CD14-positive monocyte (primary cell): ENCODE measurements at regions not wholly inside any gene's neighbourhood (a gene's known extent, or its start where the extent isn't known, plus 50 kb on each side); places are given as distances from the start of the nearest gene placed in this dataset.

Experiments used
- DNase-seq, 3 donors: peaks; one replicate each; pipeline ENCODE4 v3.0.0-alpha.2; 2011 to 2022
- H2AFZ ChIP-seq: 2 replicates; pipeline ENCODE4 v1.6.0; 2012; ENCODE audit warnings: mild to moderate bottlenecking, low read depth, low read length, inconsistent platforms; ENCODE audit not compliant: insufficient read depth, poor library complexity, severe bottlenecking
- H3K27ac ChIP-seq, 2 donors: 1 replicate in 1 of 2; 2 replicates in 1 of 2; pipeline ENCODE4 v1.5.1; 2012 to 2013; ENCODE audit warnings: low read length in 2 of 2, control low read depth in 1 of 2, inconsistent platforms in 1 of 2, low read depth in 1 of 2, mild to moderate bottlenecking in 1 of 2
- H3K27me3 ChIP-seq, 2 donors: one replicate each; pipeline versions ENCODE4 v1.6.0 to v1.6.1; 2011 to 2013; ENCODE audit warnings: low read length in 2 of 2; ENCODE audit not compliant: control insufficient read depth in 2 of 2, insufficient read depth in 2 of 2
- H3K36me3 ChIP-seq, 2 donors: replicated peaks in 1 of 2; 1 replicate in 1 of 2; 2 replicates in 1 of 2; pipeline versions ENCODE4 v1.5.1 to v1.6.1; 2012 to 2013; ENCODE audit warnings: low read length in 2 of 2, control low read depth in 1 of 2, inconsistent platforms in 1 of 2, mild to moderate bottlenecking in 1 of 2; ENCODE audit not compliant: insufficient read depth in 2 of 2, control insufficient read depth in 1 of 2
- H3K4me1 ChIP-seq, 2 donors: 1 replicate in 1 of 2; 2 replicates in 1 of 2; pipeline versions ENCODE4 v1.5.1 to v1.6.1; 2012 to 2013; ENCODE audit warnings: low read length in 2 of 2, control low read depth in 1 of 2, inconsistent platforms in 1 of 2, mild to moderate bottlenecking in 1 of 2, moderate library complexity in 1 of 2; ENCODE audit not compliant: insufficient read depth in 2 of 2, control insufficient read depth in 1 of 2
- H3K4me2 ChIP-seq: replicated peaks from 2 replicates; pipeline ENCODE3; 2012; ENCODE audit warnings: low read length, moderate library complexity, mild to moderate bottlenecking; ENCODE audit not compliant: poor library complexity, severe bottlenecking; ENCODE audit errors: extremely low read depth
- H3K4me3 ChIP-seq, 3 experiments: fragments of 200-600 bp in 1 of 3; sonication (generic) in 1 of 3; replicated peaks in 1 of 3; 1 replicate in 2 of 3; 2 replicates in 1 of 3; pipeline ENCODE4 v1.5.1; 2011 to 2013; ENCODE audit warnings: low read length in 3 of 3, mild to moderate bottlenecking in 3 of 3, control low read depth in 2 of 3, low read depth in 2 of 3, inconsistent platforms in 1 of 3, moderate library complexity in 1 of 3
- H3K79me2 ChIP-seq: 2 replicates; pipeline ENCODE4 v1.6.0; 2012; ENCODE audit warnings: mild to moderate bottlenecking, control low read depth, inconsistent platforms, low read length, moderate library complexity; ENCODE audit not compliant: insufficient read depth
- H3K9ac ChIP-seq: 2 replicates; pipeline ENCODE4 v1.6.0; 2017; ENCODE audit warnings: low read length, mild to moderate bottlenecking; ENCODE audit not compliant: insufficient read depth, poor library complexity, severe bottlenecking
- H3K9me3 ChIP-seq, 2 donors: replicated peaks in 1 of 2; 1 replicate in 1 of 2; 2 replicates in 1 of 2; pipeline versions ENCODE4 v1.5.1 to v1.6.1; 2012 to 2013; ENCODE audit warnings: low read length in 2 of 2, control low read depth in 1 of 2; ENCODE audit not compliant: control insufficient read depth in 1 of 2, insufficient read depth in 1 of 2
- H4K20me1 ChIP-seq: 2 replicates; pipeline ENCODE4 v1.6.0; 2012; ENCODE audit warnings: mild to moderate bottlenecking, low read length, control low read depth, moderate library complexity; ENCODE audit not compliant: insufficient read depth
- H3K27ac Mint-ChIP-seq, 7 donors: one replicate each; pipeline ENCODE4 v1.8.0; 2020; ENCODE audit warnings: mild to moderate bottlenecking in 7 of 7, mixed read lengths in 7 of 7, moderate library complexity in 6 of 7, inconsistent platforms in 2 of 7
- H3K27me3 Mint-ChIP-seq, 3 donors: one replicate each; pipeline ENCODE4 v1.8.0; 2021 to 2022; ENCODE audit warnings: low read depth in 3 of 3, mild to moderate bottlenecking in 3 of 3, mixed read lengths in 3 of 3, moderate library complexity in 3 of 3, inconsistent platforms in 1 of 3
- H3K36me3 Mint-ChIP-seq, 2 donors: one replicate each; pipeline ENCODE4 v1.8.0; 2020; ENCODE audit warnings: mixed read lengths in 2 of 2, inconsistent platforms in 1 of 2, mild to moderate bottlenecking in 1 of 2
- H3K4me1 Mint-ChIP-seq: one replicate; pipeline ENCODE4 v1.8.0; 2020; ENCODE audit warnings: mild to moderate bottlenecking, mixed read lengths
- H3K4me3 Mint-ChIP-seq, 2 donors: one replicate each; pipeline ENCODE4 v1.8.0; 2020; ENCODE audit warnings: mild to moderate bottlenecking in 2 of 2, mixed read lengths in 2 of 2, moderate library complexity in 1 of 2
- H3K9me3 Mint-ChIP-seq, 7 donors: one replicate each; pipeline ENCODE4 v1.8.0; 2020 to 2022; ENCODE audit warnings: mixed read lengths in 7 of 7, mild to moderate bottlenecking in 6 of 7, moderate library complexity in 6 of 7, inconsistent platforms in 2 of 7
- WGBS: methylation state at CpG from one replicate; pipeline ENCODE4 v1.1.5; 2013; ENCODE audit warnings: missing lambda C conversion rate; ENCODE audit not compliant: insufficient coverage; 5-methylcytosine and 5-hydroxymethylcytosine counted together
- intact Hi-C, 2 donors: fragments of 100-400 bp; cut with micrococcal nuclease; formaldehyde crosslinking; loops; one replicate each; pipeline versions ENCODE4 v1.15.0 to v1.15.1; 2023
- TF ChIP-seq, protein P1 (sequence below): fragments of 200-600 bp; IDR thresholded peaks from one replicate; pipeline ENCODE4 v1.8.0; 2022; ENCODE audit warnings: antibody characterized with exemption, mild to moderate bottlenecking

DNA sequence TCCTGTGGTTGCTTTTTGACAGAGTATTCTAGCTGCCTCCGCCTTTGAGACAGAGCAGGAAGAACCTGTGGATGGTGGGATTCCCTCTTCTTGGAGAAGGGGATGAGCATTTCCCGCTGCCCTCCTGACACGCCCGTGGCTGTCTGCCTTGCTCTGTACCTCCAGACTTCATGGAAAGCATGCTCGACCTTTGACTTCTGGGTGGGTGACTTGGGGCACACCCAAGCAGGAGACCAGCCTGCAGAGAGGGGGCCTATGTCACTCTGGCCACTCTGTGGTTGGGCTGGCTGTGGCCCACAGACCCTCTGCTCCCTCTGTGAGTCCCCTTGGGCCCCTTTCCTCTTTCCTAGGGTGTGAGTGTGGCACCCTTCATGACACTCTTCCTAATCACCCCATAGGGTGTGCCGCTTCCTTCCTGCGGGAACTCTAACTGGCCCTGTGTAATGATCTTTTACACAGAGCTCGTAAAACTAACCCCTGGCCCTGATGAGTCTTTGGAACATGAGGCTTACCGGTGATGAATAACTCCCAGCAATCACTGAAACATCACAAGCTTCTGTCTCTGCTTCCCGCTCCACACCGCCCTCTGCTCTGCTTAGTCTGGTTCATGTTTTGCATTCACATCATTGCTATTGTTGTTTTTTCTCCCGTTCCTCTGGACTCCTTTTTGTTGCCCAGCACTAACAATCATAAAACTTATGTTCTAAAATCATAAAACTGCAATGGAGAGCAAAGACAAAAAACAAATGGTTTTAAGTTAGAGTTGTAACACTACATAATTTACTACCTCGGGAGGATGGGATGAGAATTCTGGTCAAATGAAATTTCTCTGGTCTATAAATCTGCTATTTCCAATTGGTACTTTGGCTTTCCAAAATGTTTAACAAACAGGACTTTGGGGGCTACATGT lies 101.1 kb downstream of the SH3YL1 start:
- Histone ChIP-seq H4K20me1 (no peaks in the 10 kb centered on the region), H3K4me2 (no peak overlapping the region), H3K9me3 (peaks cover 0 to 10% of the 10 kb centered on the region in 2 donors), H3K4me3 (no peak overlapping the region), H3K27ac (no peak overlapping the region), H3K9ac (no peak overlapping the region), H2AFZ (no peak overlapping the region), H3K36me3 (no peaks in the 10 kb centered on the region), H3K79me2 (no peaks in the 10 kb centered on the region), H3K4me1 (no peaks in the 10 kb centered on the region), H3K27me3 (no peaks in the 10 kb centered on the region)
- intact Hi-C loops = no loop called here
- TF ChIP-seq, protein P1, sequence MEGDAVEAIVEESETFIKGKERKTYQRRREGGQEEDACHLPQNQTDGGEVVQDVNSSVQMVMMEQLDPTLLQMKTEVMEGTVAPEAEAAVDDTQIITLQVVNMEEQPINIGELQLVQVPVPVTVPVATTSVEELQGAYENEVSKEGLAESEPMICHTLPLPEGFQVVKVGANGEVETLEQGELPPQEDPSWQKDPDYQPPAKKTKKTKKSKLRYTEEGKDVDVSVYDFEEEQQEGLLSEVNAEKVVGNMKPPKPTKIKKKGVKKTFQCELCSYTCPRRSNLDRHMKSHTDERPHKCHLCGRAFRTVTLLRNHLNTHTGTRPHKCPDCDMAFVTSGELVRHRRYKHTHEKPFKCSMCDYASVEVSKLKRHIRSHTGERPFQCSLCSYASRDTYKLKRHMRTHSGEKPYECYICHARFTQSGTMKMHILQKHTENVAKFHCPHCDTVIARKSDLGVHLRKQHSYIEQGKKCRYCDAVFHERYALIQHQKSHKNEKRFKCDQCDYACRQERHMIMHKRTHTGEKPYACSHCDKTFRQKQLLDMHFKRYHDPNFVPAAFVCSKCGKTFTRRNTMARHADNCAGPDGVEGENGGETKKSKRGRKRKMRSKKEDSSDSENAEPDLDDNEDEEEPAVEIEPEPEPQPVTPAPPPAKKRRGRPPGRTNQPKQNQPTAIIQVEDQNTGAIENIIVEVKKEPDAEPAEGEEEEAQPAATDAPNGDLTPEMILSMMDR = no peak
- 78% methylated on average over 11 of the region's 13 CpGs for WGBS
- H3K36me3 Mint-ChIP-seq = no peaks in the 10 kb centered on the region
- peaks cover 2 to 14% (median 7%) of the 10 kb centered on the region in 7 donors for H3K9me3 Mint-ChIP-seq
- H3K27me3 Mint-ChIP-seq = peaks cover 1 to 4% (median 2%) of the 10 kb centered on the region in 3 donors
- no peak overlapping the region for H3K4me3 Mint-ChIP-seq
- H3K4me1 Mint-ChIP-seq = no peaks in the 10 kb centered on the region
- peak overlapping the region in 1 of 7 donors; percentile 1 for H3K27ac Mint-ChIP-seq
- DNase-seq = no peak

DNA sequence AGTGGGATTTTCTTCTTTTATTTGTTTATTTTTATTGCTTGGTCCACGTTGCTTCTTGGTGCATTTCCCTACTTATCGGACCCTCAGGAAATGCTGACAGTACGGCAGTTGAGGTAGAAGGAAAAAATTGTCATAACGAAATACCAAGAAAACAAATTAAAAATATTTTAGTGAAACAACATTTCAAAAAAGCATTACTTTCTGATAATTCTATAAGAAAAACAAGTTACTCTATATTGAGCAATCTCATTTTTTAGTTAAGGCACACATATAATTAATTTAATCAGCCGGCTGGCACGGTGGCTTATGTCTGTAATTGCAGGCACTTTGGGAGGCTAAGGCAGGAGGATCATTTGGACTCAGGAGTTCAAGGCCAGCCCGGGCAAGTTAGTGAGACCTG lies 102.1 kb downstream of the SH3YL1 start:
- Histone ChIP-seq H3K79me2 (no peaks in the 10 kb centered on the region), H3K4me2 (no peak overlapping the region), H3K4me3 (no peak overlapping the region), H3K27ac (no peak overlapping the region), H3K36me3 (no peaks in the 10 kb centered on the region), H3K27me3 (no peaks in the 10 kb centered on the region), H2AFZ (no peak overlapping the region), H4K20me1 (no peaks in the 10 kb centered on the region), H3K9ac (no peak overlapping the region), H3K4me1 (no peaks in the 10 kb centered on the region), H3K9me3 (peaks cover 0 to 10% of the 10 kb centered on the region in 2 donors)
- intact Hi-C loops = no loop called here
- TF ChIP-seq, protein P1 = no peak
- H3K36me3 Mint-ChIP-seq = no peaks in the 10 kb centered on the region
- peaks cover 2 to 16% (median 7%) of the 10 kb centered on the region in 7 donors for H3K9me3 Mint-ChIP-seq
- H3K27me3 Mint-ChIP-seq = peaks cover 1 to 2% (median 2%) of the 10 kb centered on the region in 3 donors
- no peak overlapping the region for H3K4me3 Mint-ChIP-seq
- H3K27ac Mint-ChIP-seq = no peak overlapping the region
- no CpG with 5 or more reads among the region's 7 CpGs for WGBS
- DNase-seq = no peak
- no peaks in the 10 kb centered on the region for H3K4me1 Mint-ChIP-seq
